ENCODE measurements at regions not wholly inside any gene's neighbourhood (a gene's known extent, or its start where the extent isn't known, plus 50 kb on each side); places are given as distances from the start of the nearest gene placed in this dataset.

GRCh38 chr17:77420804-77421629 lies 280.2 kb downstream of the SEC14L1 start (continued):
- TF ChIP-seq AFF1 (IDR thresholded peaks at IDR 0.05; ENCODE audit: low read depth in 1 of 2, partially characterized antibody in 2 of 2) = no peak
- no peak for TF ChIP-seq CC2D1A (IDR thresholded peaks at IDR 0.05)
- no peak for TF ChIP-seq HCFC1 (IDR thresholded peaks at IDR 0.05; ENCODE audit: low read depth, low read length)
- TF ChIP-seq EWSR1 (IDR thresholded peaks at IDR 0.05; ENCODE audit: borderline replicate concordance, low read depth, partially characterized antibody) = no peak
- TF ChIP-seq SMAD3 (CRISPR knock-in tag; conservative IDR thresholded peaks at IDR 0.05) = no peak
- TF ChIP-seq ZFP1 (CRISPR knock-in tag; IDR thresholded peaks at IDR 0.05) = no peak
- TF ChIP-seq CTCFL (IDR thresholded peaks at IDR 0.05; ENCODE audit: borderline replicate concordance, insufficient read depth, low read depth, low read length, poor library complexity, severe bottlenecking) = no peak
- TF ChIP-seq HDAC8 (tag; IDR thresholded peaks at IDR 0.05) = no peak
- TF ChIP-seq RAD21 (CRISPR knock-in tag; conservative IDR thresholded peaks at IDR 0.05 in 1 of 2, IDR thresholded peaks at IDR 0.05 in 1 of 2) = 0 out of 4 replicates have a peak, but pooled peaks of 1 of the 2 experiments have one; percentile 5
- no peak for TF ChIP-seq RNF219 (CRISPR knock-in tag; IDR thresholded peaks at IDR 0.05)
- no peak for TF ChIP-seq CREBBP (IDR thresholded peaks at IDR 0.05; ENCODE audit: low read depth, low read length)
- no peak for TF ChIP-seq ATF1 (CRISPR knock-in tag; IDR thresholded peaks at IDR 0.05)
- TF ChIP-seq ATF1 (tag; IDR thresholded peaks at IDR 0.05) = no peak
- TF ChIP-seq E2F1 (CRISPR knock-in tag; IDR thresholded peaks at IDR 0.05) = no peak
- TF ChIP-seq FOXJ3 (CRISPR knock-in tag; IDR thresholded peaks at IDR 0.05) = no peak
- no peak for TF ChIP-seq ZNF311 (CRISPR knock-in tag; IDR thresholded peaks at IDR 0.05)
- TF ChIP-seq ETV1 (tag; conservative IDR thresholded peaks at IDR 0.05; ENCODE audit: low read depth) = no peak
- no peak for TF ChIP-seq BACH1 (tag; IDR thresholded peaks at IDR 0.05)
- TF ChIP-seq ZNF41 (CRISPR knock-in tag; conservative IDR thresholded peaks at IDR 0.05) = no peak
